Lower leg skin (tissue), 4 donors: ENCODE measurements at regions not wholly inside any gene's neighbourhood (a gene's known extent, or its start where the extent isn't known, plus 50 kb on each side); places are given as distances from the start of the nearest gene placed in this dataset.

Experiments
- DNase-seq, 2 donors: peaks; one replicate each; pipeline ENCODE4 v3.0.0-alpha.2; 2019; ENCODE audit warnings: low spot score in 2 of 2
- H3K4me3 ChIP-seq: fragments of 200-600 bp; sonication (generic); 2 replicates; pipeline ENCODE4 v1.5.1; 2017; ENCODE audit warnings: mild to moderate bottlenecking, low read depth; ENCODE audit not compliant: poor library complexity, severe bottlenecking
- POLR2A ChIP-seq, 2 donors: fragments of 450-650 bp; IDR thresholded peaks; one replicate each; pipeline ENCODE4 v1.6.1; 2016 to 2017; ENCODE audit warnings: antibody characterized with exemption in 2 of 2, mild to moderate bottlenecking in 1 of 2, moderate library complexity in 1 of 2
- WGBS, 2 donors: methylation state at CpG; one replicate each; pipeline ENCODE4 v1.1.5; 2018; 5-methylcytosine and 5-hydroxymethylcytosine counted together
- intact Hi-C: fragments of 100-400 bp; cut with DNase I; formaldehyde crosslinking; loops from one replicate; pipeline ENCODE4 v1.15.0; 2023; ENCODE audit warnings: low total_unique reads
- TF ChIP-seq, protein P1 (sequence below), 3 donors: fragments of 450-650 bp; IDR thresholded peaks; one replicate each; pipeline ENCODE4 v1.5.1; 2016; ENCODE audit warnings: antibody characterized with exemption in 3 of 3, mild to moderate bottlenecking in 3 of 3, moderate library complexity in 2 of 3

DNA sequence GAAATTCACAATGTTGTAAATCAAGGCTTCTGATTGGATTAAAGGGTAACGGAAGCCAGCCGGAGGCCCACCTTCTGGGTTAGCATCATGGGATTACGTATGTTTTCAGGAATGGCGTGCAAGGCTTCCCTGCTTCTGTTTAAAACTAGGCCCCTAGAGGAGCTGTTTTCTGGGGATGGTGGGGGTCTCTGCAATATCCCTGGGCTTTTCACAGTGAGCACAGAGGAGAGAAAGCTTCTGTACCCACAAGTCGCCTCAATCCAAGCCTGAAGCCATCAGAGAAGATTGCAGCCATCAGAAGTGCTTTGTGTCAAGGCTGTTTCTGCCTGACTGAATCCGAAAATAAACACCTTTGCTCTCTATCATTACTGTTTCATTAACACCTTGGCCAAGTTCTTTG, 226.9 kb upstream of the SMIM21 start:
- intact Hi-C loops, result no loop called here
- TF ChIP-seq, protein P1, sequence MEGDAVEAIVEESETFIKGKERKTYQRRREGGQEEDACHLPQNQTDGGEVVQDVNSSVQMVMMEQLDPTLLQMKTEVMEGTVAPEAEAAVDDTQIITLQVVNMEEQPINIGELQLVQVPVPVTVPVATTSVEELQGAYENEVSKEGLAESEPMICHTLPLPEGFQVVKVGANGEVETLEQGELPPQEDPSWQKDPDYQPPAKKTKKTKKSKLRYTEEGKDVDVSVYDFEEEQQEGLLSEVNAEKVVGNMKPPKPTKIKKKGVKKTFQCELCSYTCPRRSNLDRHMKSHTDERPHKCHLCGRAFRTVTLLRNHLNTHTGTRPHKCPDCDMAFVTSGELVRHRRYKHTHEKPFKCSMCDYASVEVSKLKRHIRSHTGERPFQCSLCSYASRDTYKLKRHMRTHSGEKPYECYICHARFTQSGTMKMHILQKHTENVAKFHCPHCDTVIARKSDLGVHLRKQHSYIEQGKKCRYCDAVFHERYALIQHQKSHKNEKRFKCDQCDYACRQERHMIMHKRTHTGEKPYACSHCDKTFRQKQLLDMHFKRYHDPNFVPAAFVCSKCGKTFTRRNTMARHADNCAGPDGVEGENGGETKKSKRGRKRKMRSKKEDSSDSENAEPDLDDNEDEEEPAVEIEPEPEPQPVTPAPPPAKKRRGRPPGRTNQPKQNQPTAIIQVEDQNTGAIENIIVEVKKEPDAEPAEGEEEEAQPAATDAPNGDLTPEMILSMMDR (IDR thresholded peaks at IDR 0.05), result no peak
- no peak for TF ChIP-seq POLR2A (IDR thresholded peaks at IDR 0.05)
- 83 to 89% methylated on average over 6 of the region's 6 CpGs for WGBS, 2 donors
- no peak overlapping the region for H3K4me3 ChIP-seq
- DNase-seq, result no peak

DNA sequence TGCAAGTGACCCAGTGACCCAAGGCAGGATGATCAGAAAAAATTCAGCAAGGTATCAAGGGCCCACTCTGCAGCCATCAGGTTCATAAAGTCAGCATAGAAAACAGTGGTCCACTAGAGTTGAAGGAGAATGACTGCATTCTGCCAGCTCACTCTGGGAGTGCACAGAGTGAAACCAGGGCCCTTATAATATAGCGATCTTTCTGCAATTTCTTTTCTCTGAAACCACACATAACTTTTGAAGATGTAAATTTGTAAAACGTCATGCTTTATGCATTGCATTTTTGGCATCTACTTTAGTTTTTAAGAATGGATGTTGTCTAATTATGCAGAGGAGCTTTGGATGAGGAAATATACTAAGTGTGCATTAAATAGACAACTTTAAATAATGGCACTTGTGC, 225.0 kb upstream of the SMIM21 start:
- no peak for TF ChIP-seq POLR2A (IDR thresholded peaks at IDR 0.05)
- TF ChIP-seq, protein P1 (IDR thresholded peaks at IDR 0.05), result no peak
- 72 to 79% methylated on average over 2 of the region's 2 CpGs for WGBS, 2 donors
- intact Hi-C loops, result no loop called here
- no peak overlapping the region for H3K4me3 ChIP-seq
- DNase-seq, result no peak

DNA sequence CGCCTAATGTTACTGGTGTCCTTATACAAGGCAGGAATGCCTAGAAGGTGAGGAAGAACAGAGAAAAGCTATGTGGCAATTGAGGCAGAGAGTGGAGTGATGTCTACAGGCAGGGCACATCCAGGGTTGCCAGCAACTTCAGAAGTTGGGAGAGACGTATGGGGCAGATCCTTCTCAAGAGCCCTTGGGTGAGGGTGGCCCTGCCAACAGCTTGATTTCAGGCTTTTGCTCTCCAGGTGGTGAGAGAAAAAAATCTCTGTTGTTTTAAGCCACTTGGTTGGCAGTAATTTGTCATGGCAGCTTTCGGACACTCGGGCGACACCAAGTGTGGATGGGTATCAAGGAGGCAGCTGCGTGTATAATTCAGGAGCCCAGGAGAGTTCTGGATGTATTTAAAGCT, 217.4 kb upstream of the SMIM21 start:
- TF ChIP-seq, protein P1 (IDR thresholded peaks at IDR 0.05), result no peak
- no peak for TF ChIP-seq POLR2A (IDR thresholded peaks at IDR 0.05)
- no peak for DNase-seq
- no peak overlapping the region for H3K4me3 ChIP-seq
- intact Hi-C loops, result no loop called here
- WGBS, 2 donors, result 92 to 97% methylated on average over 6 of the region's 6 CpGs

DNA sequence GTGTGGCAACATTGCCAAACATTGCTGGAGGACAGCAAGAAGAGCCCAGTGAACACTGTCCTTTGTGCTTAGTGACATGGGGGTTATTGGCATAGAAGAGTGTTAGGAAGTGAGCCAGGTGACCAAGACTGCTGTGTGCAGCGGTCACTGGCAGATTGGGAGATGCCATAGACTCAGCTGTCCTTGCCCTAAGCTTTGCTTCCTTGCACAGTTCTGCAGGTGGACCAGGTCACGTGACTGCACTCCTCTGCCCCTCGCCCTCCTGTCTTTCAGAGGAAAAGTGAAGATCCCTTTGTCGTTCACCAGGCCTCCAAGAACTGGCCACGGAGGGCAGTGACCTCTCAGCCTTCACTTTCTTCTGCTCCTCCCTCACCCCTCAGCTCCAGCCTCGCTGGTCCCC, 215.6 kb upstream of the SMIM21 start:
- no peak for DNase-seq
- no peak overlapping the region for H3K4me3 ChIP-seq
- TF ChIP-seq, protein P1 (IDR thresholded peaks at IDR 0.05), result no peak
- no peak for TF ChIP-seq POLR2A (IDR thresholded peaks at IDR 0.05)
- 91 to 92% methylated on average over 6 of the region's 6 CpGs for WGBS, 2 donors
- intact Hi-C loops, result no loop called here

DNA sequence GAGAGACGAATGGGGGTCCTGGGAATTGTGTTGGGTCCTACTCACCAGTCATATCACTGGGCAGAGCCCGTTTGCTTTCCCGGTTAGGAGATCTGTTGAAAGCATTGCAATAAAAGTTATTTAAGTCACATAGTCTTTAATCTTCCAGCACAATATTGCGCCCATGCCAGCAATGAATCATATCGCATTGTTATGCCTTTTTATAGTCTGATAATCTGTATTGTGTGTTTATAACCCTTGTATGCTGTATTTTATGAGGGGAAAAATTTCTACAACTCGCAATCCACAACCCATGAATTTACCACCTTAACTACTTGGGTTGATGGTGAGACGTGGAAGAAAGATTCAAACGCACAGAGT, 211.9 kb upstream of the SMIM21 start:
- intact Hi-C loops, result no loop called here
- DNase-seq, result no peak
- TF ChIP-seq, protein P1 (IDR thresholded peaks at IDR 0.05), result no peak
- no peak for TF ChIP-seq POLR2A (IDR thresholded peaks at IDR 0.05)
- H3K4me3 ChIP-seq, result no peak overlapping the region
- 76% methylated on average over 8 of the region's 8 CpGs for WGBS, 2 donors

DNA sequence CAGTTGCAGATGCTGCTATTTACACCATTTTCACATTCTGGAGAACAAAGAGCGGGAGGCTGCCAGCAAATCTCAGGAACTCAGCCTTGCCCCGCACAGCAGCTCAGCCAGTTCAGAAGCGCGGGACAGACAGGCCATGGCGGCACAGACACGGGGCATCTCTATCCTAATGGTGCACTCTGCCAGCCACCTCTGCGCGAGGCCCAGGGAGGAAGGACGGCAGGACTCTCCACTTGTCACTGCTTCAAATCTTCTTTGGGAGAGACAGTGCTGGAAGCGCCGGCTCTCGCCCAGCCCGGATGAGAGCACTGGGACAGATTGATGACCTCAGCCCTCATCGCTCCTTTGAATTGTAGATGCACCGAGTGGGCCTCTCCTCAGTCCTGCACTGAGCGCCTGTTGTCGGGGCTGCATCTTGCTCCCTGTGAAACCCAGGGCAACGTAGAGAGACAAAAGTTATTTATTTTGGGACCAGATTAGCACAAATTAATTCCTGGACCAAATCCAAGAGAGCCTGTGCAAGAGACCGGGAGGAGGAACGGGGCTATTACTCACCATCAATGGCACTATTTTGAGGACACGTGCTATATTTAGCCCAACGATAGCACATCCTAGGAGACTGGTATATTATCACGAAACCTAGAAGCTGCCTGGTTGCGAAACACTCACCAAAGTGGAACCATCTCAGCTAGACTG, 211.4 kb upstream of the SMIM21 start:
- 33 to 37% methylated on average over 24 of the region's 24 CpGs for WGBS, 2 donors
- intact Hi-C loops, result no loop called here
- no peak for DNase-seq
- no peak overlapping the region for H3K4me3 ChIP-seq
- TF ChIP-seq, protein P1 (IDR thresholded peaks at IDR 0.05), result no peak
- no peak for TF ChIP-seq POLR2A (IDR thresholded peaks at IDR 0.05)
